ENCODE measurements at regions not wholly inside any gene's neighbourhood (a gene's known extent, or its start where the extent isn't known, plus 50 kb on each side); places are given as distances from the start of the nearest gene placed in this dataset.

- Mint-ChIP-seq H3K4me1 (ENCODE audit: unreplicated experiment) (peaks cover 1% of the 10 kb centered on the region), H3K9me3 (ENCODE audit: unreplicated experiment) (no peaks in the 10 kb centered on the region), H3K27me3 (ENCODE audit: unreplicated experiment) (no peaks in the 10 kb centered on the region), H3K4me3 (ENCODE audit: unreplicated experiment) (no peak overlapping the region), H3K36me3 (ENCODE audit: unreplicated experiment) (no peaks in the 10 kb centered on the region), H3K27ac (ENCODE audit: unreplicated experiment) (no peak overlapping the region)
- no peak for DNase-seq (ENCODE audit: extremely low spot score, unreplicated experiment)
- TF ChIP-seq CTCF (IDR thresholded peaks at IDR 0.05), result no peak
Observed at GRCh38 chr12:25376985-25377384, 126.3 kb upstream of the KRAS start.

DNA sequence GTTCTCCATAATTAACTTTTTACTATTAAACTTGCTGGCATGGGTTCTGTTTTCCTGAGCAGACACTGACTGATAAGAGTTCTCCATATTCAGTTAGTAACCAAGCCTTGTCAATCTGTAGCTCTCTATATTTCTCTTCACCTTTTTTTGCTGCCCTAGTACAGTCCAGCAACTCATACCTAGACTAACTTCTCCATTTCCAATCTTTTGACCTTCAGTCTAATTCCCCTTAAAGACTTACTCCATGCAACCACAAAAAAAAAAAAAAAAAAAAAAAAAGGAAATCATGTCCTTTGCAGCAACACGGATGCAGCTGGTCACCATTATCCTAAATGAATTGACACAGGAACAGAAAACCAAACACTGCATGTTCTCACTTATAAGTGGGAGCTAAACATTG is 125.7 kb upstream of the KRAS start:
- H3K4me3 Mint-ChIP-seq (ENCODE audit: unreplicated experiment), result no peak overlapping the region
- no peaks in the 10 kb centered on the region for H3K9me3 Mint-ChIP-seq (ENCODE audit: unreplicated experiment)
- H3K36me3 Mint-ChIP-seq (ENCODE audit: unreplicated experiment), result no peaks in the 10 kb centered on the region
- H3K27me3 Mint-ChIP-seq (ENCODE audit: unreplicated experiment), result no peaks in the 10 kb centered on the region
- no peak for DNase-seq (ENCODE audit: extremely low spot score, unreplicated experiment)
- no peak for TF ChIP-seq CTCF (IDR thresholded peaks at IDR 0.05)
- peaks cover 1% of the 10 kb centered on the region for H3K4me1 Mint-ChIP-seq (ENCODE audit: unreplicated experiment)
- H3K27ac Mint-ChIP-seq (ENCODE audit: unreplicated experiment), result no peak overlapping the region

- H3K27ac Mint-ChIP-seq (ENCODE audit: unreplicated experiment), result no peak overlapping the region
- no peak for TF ChIP-seq CTCF (IDR thresholded peaks at IDR 0.05)
- no peak overlapping the region for H3K4me3 Mint-ChIP-seq (ENCODE audit: unreplicated experiment)
- no peaks in the 10 kb centered on the region for H3K27me3 Mint-ChIP-seq (ENCODE audit: unreplicated experiment)
- H3K9me3 Mint-ChIP-seq (ENCODE audit: unreplicated experiment), result no peaks in the 10 kb centered on the region
- peaks cover 1% of the 10 kb centered on the region for H3K4me1 Mint-ChIP-seq (ENCODE audit: unreplicated experiment)
- DNase-seq (ENCODE audit: extremely low spot score, unreplicated experiment), result no peak
- H3K36me3 Mint-ChIP-seq (ENCODE audit: unreplicated experiment), result no peaks in the 10 kb centered on the region
Observed at GRCh38 chr12:25372969-25373817, 122.5 kb upstream of the KRAS start.

- H3K27me3 Mint-ChIP-seq (ENCODE audit: unreplicated experiment), result no peaks in the 10 kb centered on the region
- no peaks in the 10 kb centered on the region for H3K36me3 Mint-ChIP-seq (ENCODE audit: unreplicated experiment)
- no peak for DNase-seq (ENCODE audit: extremely low spot score, unreplicated experiment)
- no peak overlapping the region for H3K27ac Mint-ChIP-seq (ENCODE audit: unreplicated experiment)
- no peak for TF ChIP-seq CTCF (IDR thresholded peaks at IDR 0.05)
- H3K9me3 Mint-ChIP-seq (ENCODE audit: unreplicated experiment), result no peaks in the 10 kb centered on the region
- H3K4me3 Mint-ChIP-seq (ENCODE audit: unreplicated experiment), result no peak overlapping the region
- H3K4me1 Mint-ChIP-seq (ENCODE audit: unreplicated experiment), result peaks cover 1% of the 10 kb centered on the region
Observed at GRCh38 chr12:25372002-25372401, 121.3 kb upstream of the KRAS start.

GRCh38 chr12:25368557-25368956 is 117.8 kb upstream of the KRAS start:
- no peak for DNase-seq (ENCODE audit: extremely low spot score, unreplicated experiment)
- no peak for TF ChIP-seq CTCF (IDR thresholded peaks at IDR 0.05)
- H3K27ac Mint-ChIP-seq (ENCODE audit: unreplicated experiment), result no peak overlapping the region
- peaks cover 9% of the 10 kb centered on the region for H3K4me1 Mint-ChIP-seq (ENCODE audit: unreplicated experiment)
- no peaks in the 10 kb centered on the region for H3K27me3 Mint-ChIP-seq (ENCODE audit: unreplicated experiment)
- H3K9me3 Mint-ChIP-seq (ENCODE audit: unreplicated experiment), result no peaks in the 10 kb centered on the region
- H3K36me3 Mint-ChIP-seq (ENCODE audit: unreplicated experiment), result no peaks in the 10 kb centered on the region
- H3K4me3 Mint-ChIP-seq (ENCODE audit: unreplicated experiment), result no peak overlapping the region
